ENCODE measurements at regions not wholly inside any gene's neighbourhood (a gene's known extent, or its start where the extent isn't known, plus 50 kb on each side); places are given as distances from the start of the nearest gene placed in this dataset.

DNA sequence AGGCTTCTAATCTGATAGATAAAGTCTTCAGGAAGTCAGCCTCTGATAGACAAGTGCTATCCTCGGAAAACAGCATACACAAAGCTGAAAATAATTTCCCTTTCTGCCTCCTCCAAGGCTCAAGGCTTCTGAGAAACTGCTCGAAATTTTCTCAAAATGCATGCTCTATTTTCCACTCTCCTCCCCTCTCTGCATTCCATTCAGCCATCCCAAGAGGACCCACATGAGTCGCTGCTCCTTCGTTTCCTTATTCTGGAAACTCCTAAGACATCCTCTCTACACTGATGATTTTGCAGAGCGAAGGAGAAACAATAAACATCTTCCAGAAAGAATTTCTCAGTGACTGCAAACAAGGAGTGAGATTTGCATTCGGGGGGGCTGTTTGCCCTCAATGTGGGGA is 92.2 kb upstream of the SFSWAP start:
- TF ChIP-seq, protein P1, sequence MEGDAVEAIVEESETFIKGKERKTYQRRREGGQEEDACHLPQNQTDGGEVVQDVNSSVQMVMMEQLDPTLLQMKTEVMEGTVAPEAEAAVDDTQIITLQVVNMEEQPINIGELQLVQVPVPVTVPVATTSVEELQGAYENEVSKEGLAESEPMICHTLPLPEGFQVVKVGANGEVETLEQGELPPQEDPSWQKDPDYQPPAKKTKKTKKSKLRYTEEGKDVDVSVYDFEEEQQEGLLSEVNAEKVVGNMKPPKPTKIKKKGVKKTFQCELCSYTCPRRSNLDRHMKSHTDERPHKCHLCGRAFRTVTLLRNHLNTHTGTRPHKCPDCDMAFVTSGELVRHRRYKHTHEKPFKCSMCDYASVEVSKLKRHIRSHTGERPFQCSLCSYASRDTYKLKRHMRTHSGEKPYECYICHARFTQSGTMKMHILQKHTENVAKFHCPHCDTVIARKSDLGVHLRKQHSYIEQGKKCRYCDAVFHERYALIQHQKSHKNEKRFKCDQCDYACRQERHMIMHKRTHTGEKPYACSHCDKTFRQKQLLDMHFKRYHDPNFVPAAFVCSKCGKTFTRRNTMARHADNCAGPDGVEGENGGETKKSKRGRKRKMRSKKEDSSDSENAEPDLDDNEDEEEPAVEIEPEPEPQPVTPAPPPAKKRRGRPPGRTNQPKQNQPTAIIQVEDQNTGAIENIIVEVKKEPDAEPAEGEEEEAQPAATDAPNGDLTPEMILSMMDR (IDR thresholded peaks at IDR 0.05; ENCODE audit: insufficient read depth, low read depth, low read length), result no peak
- H3K4me3 ChIP-seq (ENCODE audit: low read depth, low read length), result no peak overlapping the region
- DNase-seq (ENCODE audit: low read depth), result no peak
- POLR2A ChIA-PET, result no interaction called here
- H3K36me3 ChIP-seq (ENCODE audit: control insufficient read depth, insufficient read depth, low read length), result no peaks in the 10 kb centered on the region
- H3K27me3 ChIP-seq (ENCODE audit: control insufficient read depth, insufficient read depth, low read length), result no peaks in the 10 kb centered on the region
- CTCF ChIA-PET, result no interaction called here

DNA sequence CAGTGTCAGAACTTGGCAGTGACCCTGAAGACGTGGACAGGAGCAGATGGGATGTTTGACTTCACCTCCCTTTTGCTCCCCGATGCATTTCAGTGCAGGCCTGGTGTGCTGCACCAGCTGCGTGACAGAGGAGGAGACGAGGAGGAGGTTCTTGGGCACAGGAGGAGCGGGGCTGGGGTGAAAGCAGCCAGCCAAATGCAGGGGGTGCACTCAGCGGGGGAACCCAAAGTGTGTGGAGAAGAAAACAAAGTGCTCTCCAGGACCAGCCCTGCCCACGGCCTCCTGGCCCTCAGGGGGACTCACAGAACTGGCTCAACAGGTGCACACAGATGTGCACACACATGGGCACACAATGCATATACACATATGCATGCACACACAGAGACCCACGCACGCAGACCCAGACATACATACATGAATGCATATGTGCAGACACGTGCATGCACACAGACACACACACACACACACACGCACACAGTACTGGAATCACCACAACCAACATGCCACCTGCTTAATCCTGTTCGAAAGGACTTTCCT is 91.7 kb upstream of the SFSWAP start:
- no peak for DNase-seq (ENCODE audit: low read depth)
- ChIA-PET CTCF (interaction anchor here (0.8 kb wide), 1 partner anchor 10 kb away, joined by 4 read pairs; no protein-coding TSS in a partner anchor), POLR2A (no interaction called here)
- TF ChIP-seq, protein P1 (IDR thresholded peaks at IDR 0.05; ENCODE audit: insufficient read depth, low read depth, low read length), result no peak
- Histone ChIP-seq H3K36me3 (ENCODE audit: control insufficient read depth, insufficient read depth, low read length) (no peaks in the 10 kb centered on the region), H3K4me3 (ENCODE audit: low read depth, low read length) (no peak overlapping the region), H3K27me3 (ENCODE audit: control insufficient read depth, insufficient read depth, low read length) (no peaks in the 10 kb centered on the region)

DNA sequence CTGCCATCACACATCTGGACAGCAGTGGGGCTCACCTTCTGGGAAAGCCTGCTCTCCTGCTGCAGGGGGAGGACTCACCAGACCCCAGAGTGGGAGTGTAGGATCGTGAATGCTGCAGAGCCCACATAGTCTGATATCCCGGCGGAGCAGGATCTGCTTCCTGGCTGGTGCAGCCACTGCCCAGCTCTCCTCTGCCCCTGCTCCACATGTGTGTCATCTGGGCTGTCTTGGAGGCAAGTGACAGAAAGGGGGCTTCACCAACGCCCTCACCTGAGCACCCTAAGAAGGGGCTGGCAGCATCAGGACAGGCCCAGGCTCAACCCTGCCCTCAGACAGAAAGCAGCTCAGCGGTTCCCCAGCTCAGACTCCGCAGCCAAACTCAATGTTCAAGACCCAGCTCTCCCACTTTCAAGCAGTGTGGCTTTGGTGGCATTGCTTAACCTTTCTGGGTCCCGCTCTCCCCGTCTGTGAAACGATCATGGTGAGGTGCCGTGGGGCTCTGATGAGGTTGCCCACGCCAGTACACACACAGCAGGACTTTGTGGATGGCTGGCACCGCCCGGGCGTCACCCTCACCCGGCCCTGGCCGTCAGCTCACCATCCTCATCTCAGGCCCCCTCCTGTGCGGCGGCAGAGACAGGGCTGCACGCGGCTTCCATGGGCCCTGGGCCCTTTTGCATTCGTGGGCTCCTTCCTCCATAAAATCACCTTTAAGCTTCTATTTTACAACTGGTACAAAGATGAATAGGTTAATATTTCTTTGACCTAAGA is 91.0 kb upstream of the SFSWAP start:
- TF ChIP-seq, protein P1 (IDR thresholded peaks at IDR 0.05; ENCODE audit: insufficient read depth, low read depth, low read length), result no peak
- Histone ChIP-seq H3K27me3 (ENCODE audit: control insufficient read depth, insufficient read depth, low read length) (no peaks in the 10 kb centered on the region), H3K36me3 (ENCODE audit: control insufficient read depth, insufficient read depth, low read length) (no peaks in the 10 kb centered on the region), H3K4me3 (ENCODE audit: low read depth, low read length) (no peak overlapping the region)
- no peak for DNase-seq (ENCODE audit: low read depth)
- POLR2A ChIA-PET, result no interaction called here
- CTCF ChIA-PET, result interaction anchor here (0.8 kb wide), 1 partner anchor 10 kb away, joined by 4 read pairs; no protein-coding TSS in a partner anchor

DNA sequence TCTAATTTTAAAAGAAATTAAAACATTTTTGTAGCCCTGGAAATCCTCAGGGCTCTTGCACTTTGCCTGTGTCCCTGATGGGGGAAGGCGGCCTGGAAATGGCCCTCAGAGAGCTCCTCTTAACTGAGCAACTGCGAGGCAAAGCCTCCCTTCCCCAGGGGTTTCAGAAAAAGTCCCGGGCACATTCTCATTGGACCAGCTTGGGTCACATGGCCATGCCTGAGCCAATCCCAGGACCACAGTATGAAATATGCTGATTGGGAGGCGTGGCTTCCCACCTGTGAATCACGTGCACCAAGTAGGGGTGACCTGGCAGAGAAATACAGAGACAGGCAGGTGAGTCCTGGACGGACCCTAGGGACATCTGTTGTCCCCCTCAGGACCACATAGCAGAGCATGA is 90.4 kb upstream of the SFSWAP start:
- CTCF ChIA-PET, result no interaction called here

DNA sequence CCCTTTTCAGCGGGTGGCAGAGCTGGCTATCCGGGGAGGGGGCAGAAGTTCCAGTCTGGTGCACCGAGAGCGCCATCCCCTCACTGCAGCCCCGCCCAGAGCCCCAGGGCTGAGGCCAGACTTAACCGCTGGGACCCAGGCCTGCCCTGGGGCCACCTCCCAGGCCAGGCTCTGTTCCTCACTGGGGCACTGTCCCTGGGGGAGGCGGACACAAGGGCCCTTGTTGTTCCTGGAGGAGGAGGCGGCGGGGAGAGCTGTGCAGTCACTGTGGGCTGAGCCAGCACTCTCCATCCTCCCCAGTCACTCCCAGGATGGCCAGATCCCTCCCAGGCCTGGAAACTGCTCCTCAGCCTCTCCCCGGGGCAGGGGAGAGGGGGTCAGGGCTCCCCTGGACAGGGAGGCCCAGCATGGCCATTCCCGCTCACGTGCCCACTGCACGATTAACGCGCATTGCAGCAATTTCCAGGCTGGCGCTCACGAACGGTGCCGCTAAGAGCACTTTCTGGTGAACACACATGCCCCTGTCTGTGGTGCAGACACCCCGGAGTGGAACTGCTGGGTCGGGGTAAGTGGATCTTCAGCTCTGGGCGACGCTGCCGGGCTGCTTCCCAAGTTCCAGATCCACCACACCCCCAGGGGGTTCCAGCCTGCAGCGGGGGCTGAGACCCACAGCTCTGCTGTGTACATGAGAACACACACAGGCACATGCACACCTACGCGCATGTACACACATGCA is 89.8 kb upstream of the SFSWAP start:
- Histone ChIP-seq H3K36me3 (ENCODE audit: control insufficient read depth, insufficient read depth, low read length) (no peaks in the 10 kb centered on the region), H3K4me3 (ENCODE audit: low read depth, low read length) (no peak overlapping the region), H3K27me3 (ENCODE audit: control insufficient read depth, insufficient read depth, low read length) (no peaks in the 10 kb centered on the region)
- DNase-seq (ENCODE audit: low read depth), result no peak
- TF ChIP-seq, protein P1 (IDR thresholded peaks at IDR 0.05; ENCODE audit: insufficient read depth, low read depth, low read length), result no peak
- ChIA-PET POLR2A (no interaction called here), CTCF (no interaction called here)

More for the DNA sequence above, 90.4 kb upstream of the SFSWAP start:
- H3K4me3 ChIP-seq (ENCODE audit: low read depth, low read length), result no peak overlapping the region
- H3K36me3 ChIP-seq (ENCODE audit: control insufficient read depth, insufficient read depth, low read length), result no peaks in the 10 kb centered on the region
- POLR2A ChIA-PET, result no interaction called here
- TF ChIP-seq, protein P1 (IDR thresholded peaks at IDR 0.05; ENCODE audit: insufficient read depth, low read depth, low read length), result no peak
- DNase-seq (ENCODE audit: low read depth), result no peak
- H3K27me3 ChIP-seq (ENCODE audit: control insufficient read depth, insufficient read depth, low read length), result no peaks in the 10 kb centered on the region
